ENCODE measurements at regions not wholly inside any gene's neighbourhood (a gene's known extent, or its start where the extent isn't known, plus 50 kb on each side); places are given as distances from the start of the nearest gene placed in this dataset.
"Not testable (repeated sequence)": the region's sequence is repeated elsewhere in the genome, so short reads cannot be mapped to it uniquely, and the experiment has no call there.

DNA sequence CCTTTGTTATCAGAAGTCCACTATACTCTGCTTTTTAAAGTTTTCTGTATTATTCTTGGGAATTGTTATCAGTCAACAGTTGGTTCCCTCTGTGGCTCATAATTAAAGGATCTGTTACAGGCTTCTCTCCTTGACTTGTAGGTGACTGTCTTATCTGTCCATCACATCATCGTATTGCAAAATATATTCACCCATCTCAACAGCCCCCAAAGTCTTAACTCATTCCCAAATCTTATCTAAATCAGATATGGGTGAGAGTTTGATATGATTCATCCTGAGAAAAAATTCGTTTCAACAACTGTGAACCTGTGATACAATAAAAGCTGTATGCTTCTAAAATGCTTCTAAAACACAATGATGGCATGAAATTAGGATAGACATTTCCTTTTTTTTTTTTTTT lies 1245.6 kb upstream of the RAG2 start:
- no peak for DNase-seq
- TF ChIP-seq GATA1 (IDR thresholded peaks at IDR 0.05; ENCODE audit: low read depth, low read length) (no peak), POLR2A (IDR thresholded peaks at IDR 0.05; ENCODE audit: low read length) (no peak)

DNA sequence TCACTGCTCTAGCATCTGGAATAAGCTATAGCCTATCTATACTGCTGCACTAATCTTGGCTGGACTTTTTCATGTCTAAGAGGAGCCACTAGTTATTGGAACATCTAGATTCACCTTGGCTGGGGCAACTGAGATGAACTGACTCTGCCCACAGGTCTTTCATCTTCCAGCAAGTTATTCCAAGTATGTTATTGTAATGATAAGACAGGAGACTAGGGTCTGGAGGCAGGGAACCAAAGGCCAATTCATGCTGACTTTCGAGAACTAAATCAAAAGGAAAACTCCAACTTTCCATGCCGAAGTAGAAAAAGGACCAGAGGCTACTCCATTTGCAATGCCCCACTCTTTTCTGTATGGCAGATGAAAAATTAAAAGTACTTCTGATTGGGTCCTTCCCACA lies 1243.0 kb upstream of the RAG2 start:
- TF ChIP-seq POLR2A (IDR thresholded peaks at IDR 0.05; ENCODE audit: low read length) (no peak), GATA1 (IDR thresholded peaks at IDR 0.05; ENCODE audit: low read depth, low read length) (no peak)
- no peak for DNase-seq

DNA sequence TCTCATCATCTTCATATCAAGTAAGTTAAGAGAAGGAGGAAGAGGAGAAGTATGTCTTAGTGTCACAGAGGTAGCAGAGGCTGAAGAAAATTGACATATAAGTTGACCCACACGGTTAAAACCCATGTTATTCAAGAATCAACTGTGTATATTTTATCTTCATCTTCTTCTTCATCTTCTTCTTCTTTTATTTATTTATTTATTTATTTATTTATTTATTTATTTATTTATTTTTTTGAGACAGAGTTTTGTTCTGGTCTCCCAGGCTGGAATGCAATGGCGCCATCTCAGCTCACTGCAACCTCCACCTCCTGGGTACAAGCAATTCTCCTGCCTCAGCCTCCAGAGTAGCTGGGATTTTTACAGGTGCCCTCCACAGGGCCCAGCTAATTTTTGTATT lies 1242.3 kb upstream of the RAG2 start:
- DNase-seq = not testable (repeated sequence)

DNA sequence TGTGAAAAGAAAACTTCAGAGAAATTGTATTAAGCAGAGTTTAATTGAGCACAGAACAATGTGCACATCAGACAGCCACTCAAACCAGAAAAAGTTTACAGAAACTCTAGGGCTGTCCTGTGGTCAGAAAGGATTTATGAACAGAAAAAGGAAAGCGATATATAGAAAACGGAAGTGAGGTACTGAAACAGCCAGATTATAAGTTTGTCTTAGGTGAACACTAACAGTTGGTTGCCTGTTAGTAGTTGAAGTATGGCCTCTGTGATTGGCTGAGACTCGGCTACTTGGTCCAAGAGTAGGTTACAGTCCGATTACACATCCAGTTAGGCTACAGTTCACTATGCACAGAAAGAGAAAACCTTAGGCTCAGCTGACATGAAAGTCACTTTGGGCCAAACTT lies 1232.5 kb upstream of the RAG2 start:
- DNase-seq = no peak
- TF ChIP-seq POLR2A (IDR thresholded peaks at IDR 0.05; ENCODE audit: low read length) (no peak), GATA1 (IDR thresholded peaks at IDR 0.05; ENCODE audit: low read depth, low read length) (no peak)

DNA sequence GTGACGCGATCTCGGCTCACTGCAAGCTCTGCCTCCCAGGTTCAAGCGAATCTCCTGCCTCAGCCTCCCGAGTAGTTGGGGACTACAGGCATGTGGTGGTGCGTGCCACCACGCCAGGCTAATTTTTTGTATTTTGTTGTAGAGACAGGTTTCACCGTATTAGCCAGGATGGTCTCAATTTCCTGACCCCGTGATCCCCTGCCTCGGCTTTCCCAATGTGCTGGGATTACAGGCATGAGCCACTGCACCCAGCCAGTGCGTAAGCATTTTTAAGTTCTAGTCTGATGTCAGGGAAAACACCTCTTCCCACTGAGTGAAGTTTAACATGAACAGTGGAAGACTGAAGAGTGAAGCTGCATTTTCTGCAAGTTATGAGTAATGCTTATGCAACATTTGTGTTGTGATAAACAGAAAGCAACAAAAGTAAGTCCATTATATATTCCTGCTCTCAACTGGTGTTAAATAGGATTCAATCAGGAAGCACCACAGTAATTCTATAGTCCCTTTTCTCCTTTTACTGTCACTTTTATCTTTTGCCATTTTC lies 1219.8 kb upstream of the RAG2 start:
- DNase-seq = no peak
- no peak for TF ChIP-seq POLR2A (IDR thresholded peaks at IDR 0.05; ENCODE audit: low read length)
- no peak for TF ChIP-seq GATA1 (IDR thresholded peaks at IDR 0.05; ENCODE audit: low read depth, low read length)

DNA sequence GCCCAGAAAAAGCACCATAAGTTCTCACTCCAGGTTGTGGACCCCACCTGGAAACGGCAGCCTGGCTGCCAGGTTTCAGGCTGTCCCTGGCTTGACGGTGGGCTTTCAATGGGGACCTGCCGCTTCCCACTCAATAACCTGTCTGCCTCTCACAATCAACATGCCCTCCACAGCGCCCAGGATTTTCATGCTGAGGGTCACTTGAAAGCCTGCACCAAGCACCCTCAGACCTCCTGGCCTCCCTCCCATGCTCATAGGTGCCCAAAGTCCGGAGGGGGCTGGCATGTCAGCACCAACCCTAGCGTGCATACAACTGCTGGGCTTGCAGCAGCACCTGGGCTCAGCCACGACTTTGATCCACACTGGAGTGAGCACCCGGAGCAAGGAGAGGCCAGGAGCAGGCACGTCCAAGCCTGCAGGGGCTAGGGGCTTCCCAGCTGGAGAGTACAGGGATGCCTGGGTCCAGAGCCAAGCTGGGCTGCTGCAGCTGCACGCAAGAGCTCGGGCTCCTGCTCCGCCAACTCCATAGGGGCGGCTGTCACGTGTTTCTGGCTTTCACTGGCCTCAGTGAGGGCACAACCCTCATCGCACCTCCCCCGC lies 1214.3 kb upstream of the RAG2 start:
- TF ChIP-seq GATA1 (IDR thresholded peaks at IDR 0.05; ENCODE audit: low read depth, low read length) = no peak
- TF ChIP-seq POLR2A (IDR thresholded peaks at IDR 0.05; ENCODE audit: low read length) = no peak
- DNase-seq = no peak

DNA sequence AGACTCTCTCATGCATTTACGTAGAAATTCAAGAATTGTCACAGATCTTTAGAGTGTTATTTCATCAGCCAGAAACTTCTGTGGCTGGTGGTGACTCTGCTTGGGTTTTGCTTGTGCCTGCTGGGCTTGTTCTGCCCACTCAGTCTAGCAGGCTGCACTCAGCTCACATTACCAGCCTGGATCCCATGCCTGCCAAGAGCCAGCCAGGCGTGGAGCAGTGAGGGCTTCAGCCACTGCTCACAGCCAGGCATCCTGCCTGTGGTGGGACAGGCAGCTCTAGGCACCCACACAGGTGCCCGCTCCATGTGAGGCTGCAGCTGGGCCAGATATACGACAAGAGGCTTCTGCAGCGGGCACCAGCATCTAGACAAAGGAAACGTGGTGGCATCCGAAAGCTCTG lies 1213.3 kb upstream of the RAG2 start:
- TF ChIP-seq GATA1 (IDR thresholded peaks at IDR 0.05; ENCODE audit: low read depth, low read length) = no peak
- TF ChIP-seq POLR2A (IDR thresholded peaks at IDR 0.05; ENCODE audit: low read length) = no peak

DNA sequence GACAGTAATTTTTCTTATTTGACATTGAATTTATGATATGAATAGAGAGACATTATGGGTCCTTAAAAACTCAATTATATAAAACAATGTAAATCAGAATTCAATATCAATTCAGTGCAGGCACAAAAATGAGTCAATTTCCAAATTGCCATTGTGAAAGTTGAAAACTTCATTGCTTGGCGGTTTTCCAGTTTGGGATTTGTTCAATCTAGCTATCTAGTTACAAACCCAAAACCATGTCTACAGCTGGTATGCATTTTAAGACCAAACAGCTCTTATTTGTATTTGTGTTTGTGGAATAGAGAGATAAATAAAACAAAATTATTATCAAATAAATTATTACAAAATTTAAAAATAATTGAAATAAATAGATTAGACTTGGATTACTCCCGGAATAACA lies 1206.6 kb upstream of the RAG2 start:
- no peak for TF ChIP-seq GATA1 (IDR thresholded peaks at IDR 0.05; ENCODE audit: low read depth, low read length)
- no peak for TF ChIP-seq POLR2A (IDR thresholded peaks at IDR 0.05; ENCODE audit: low read length)
- no peak for DNase-seq

More for the DNA sequence above, 1213.3 kb upstream of the RAG2 start:
- DNase-seq = no peak

DNA sequence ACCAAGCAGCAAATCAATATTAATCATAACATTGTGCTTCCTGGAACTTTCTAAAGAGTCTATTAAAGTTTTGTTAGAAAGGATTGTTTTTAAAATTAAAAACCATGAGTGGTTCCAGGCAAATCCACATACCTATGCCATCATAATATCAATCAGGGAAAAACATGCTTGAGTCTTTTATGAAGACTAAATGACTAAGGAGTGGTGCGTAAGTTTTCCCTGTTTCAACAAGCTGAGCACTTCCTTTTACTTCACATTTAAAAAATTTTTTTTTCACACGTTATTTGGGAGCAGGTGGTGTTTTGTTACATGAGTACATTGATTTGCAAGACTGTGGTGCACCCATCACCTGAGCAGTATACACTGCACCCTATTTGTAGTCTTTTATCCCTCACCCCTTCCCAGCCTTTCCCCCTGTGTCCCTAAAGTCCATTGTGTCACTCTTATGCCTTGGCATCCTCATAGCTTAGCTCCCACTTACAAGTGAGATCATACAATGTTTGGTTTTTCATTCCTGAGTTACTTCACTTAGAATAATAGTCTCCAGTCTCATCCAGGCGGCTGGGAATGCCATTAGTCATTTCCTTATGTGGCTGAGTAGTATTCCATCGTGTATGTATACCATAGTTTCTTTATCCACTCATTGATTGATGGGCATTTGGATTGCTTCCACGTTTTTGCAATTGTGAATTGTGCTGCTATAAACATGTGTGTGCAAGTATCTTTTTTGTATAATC lies 1190.3 kb upstream of the RAG2 start:
- TF ChIP-seq GATA1 (IDR thresholded peaks at IDR 0.05; ENCODE audit: low read depth, low read length) (no peak), POLR2A (IDR thresholded peaks at IDR 0.05; ENCODE audit: low read length) (no peak)
- DNase-seq = no peak

DNA sequence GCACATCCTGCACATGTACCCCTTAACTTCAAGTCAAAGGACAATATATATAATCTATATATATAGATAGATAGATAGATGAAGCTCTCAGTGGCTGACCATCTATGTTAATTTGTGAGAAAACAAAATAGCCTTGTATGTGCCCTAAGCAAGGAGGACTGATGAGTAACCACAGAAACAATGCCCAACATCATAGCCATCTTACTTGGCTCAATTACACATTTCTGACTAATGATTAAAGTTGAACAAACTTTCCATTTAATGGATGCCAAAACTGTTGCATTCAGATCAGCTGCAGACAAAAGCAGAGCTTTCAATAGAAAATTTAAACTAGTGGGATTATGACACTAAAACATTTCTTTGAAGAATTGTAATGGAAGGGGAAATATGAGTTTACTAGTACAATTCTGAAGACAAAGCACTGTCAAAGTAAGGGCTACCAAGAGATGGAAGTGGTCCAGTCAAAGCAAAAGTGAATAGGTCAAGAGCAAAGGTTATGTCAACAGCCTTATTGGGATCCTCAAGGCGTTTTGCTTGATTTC lies 1188.2 kb upstream of the RAG2 start:
- DNase-seq = no peak
- TF ChIP-seq POLR2A (IDR thresholded peaks at IDR 0.05; ENCODE audit: low read length) (no peak), GATA1 (IDR thresholded peaks at IDR 0.05; ENCODE audit: low read depth, low read length) (no peak)

DNA sequence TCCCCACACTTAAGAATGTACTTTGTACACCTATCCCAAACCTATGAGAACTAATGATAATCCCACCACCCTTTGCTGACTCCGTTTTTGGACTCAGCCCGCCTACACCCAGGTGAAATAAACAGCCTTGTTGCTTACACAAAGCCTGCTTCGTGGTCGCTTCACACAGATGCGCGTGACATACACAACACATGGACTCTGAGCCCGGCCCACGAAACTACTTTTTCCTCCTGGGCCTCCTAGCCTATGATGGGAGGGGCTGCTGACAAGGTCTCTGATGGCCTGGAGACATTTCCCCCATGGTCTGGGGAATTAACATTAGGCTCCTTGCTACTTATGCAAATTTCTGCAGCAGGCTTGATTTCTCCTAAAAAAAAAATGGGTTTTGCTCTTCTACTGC lies 1176.4 kb upstream of the RAG2 start:
- no peak for DNase-seq
- TF ChIP-seq GATA1 (IDR thresholded peaks at IDR 0.05; ENCODE audit: low read depth, low read length) = no peak
- no peak for TF ChIP-seq POLR2A (IDR thresholded peaks at IDR 0.05; ENCODE audit: low read length)

DNA sequence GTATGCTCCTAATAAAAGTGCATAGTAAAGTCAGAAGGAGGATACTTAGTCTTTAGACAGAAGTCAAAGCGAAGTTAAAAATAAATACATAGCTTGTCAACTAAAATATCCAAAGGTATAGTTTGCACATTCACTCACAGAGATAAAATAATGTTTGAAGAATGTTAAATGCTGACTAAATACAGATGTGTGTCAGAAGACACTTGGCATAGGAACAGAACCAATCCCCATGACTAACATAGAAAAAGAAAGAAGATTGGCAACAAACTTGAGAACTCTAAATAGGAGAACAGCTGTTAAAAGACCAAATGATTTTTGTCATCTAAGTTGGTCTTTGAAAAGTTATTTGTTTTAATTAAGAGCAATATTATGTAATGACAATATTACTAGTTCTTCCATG lies 1172.1 kb upstream of the RAG2 start:
- no peak for DNase-seq
- no peak for TF ChIP-seq POLR2A (IDR thresholded peaks at IDR 0.05; ENCODE audit: low read length)
- no peak for TF ChIP-seq GATA1 (IDR thresholded peaks at IDR 0.05; ENCODE audit: low read depth, low read length)

DNA sequence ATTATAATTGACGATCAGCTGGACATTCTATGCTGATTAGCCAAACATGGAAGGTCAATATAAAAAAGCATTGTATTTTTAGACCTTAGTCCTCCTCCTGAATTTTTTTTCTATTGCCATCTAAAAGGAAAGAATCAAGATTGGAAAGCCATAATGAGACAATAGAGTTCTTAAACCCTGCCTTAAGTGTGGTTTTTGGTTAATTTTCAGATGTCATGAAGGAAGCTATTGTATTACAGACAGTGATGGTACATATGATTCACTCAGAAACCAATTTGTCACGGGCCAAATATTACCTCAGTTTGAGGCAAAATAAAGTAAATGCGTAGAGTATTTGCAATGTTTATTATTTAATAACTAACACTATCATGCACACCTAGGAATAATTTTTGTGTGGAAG lies 1164.0 kb upstream of the RAG2 start:
- DNase-seq = no peak
- no peak for TF ChIP-seq GATA1 (IDR thresholded peaks at IDR 0.05; ENCODE audit: low read depth, low read length)
- no peak for TF ChIP-seq POLR2A (IDR thresholded peaks at IDR 0.05; ENCODE audit: low read length)

DNA sequence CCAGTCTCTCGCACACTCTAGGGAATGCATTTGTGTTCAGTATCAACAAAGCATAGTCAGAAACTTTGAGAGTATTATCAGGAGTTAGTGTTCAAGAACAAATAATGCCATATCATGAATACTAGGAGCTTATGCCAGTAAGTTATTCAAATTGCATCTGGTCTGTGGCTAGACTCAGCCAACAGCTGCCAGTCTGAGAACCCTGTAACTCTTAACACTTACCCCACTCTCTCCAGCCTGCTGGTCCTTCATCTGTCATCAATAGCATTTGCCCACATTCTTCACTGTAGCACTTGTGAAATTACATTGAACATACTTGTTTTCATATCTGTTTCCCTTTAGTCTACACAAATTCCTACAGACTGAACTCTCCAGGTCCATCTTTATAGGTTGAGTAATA lies 1157.5 kb upstream of the RAG2 start:
- no peak for TF ChIP-seq POLR2A (IDR thresholded peaks at IDR 0.05; ENCODE audit: low read length)
- no peak for TF ChIP-seq GATA1 (IDR thresholded peaks at IDR 0.05; ENCODE audit: low read depth, low read length)
- DNase-seq = no peak

DNA sequence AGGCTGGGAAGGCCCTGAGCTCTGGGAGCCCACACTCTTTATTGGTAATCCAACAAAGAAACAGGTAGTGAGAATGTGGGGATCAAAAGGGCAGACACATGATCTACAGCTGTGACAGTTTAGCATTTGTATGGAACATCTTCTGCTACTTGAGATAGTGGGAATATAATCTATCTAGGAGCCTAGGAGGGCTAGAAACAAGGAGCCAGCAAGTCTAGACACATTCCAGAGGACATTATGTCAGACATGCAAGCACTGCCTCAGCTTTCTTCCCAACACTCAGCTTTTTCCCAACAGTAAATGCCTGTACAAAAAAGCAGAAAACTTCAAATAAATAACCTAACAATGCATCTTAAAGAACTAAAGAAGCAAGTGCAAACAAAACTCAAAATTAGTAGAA lies 1150.6 kb upstream of the RAG2 start:
- no peak for TF ChIP-seq GATA1 (IDR thresholded peaks at IDR 0.05; ENCODE audit: low read depth, low read length)
- TF ChIP-seq POLR2A (IDR thresholded peaks at IDR 0.05; ENCODE audit: low read length) = no peak
- DNase-seq = no peak
